A549 (cell line): ENCODE measurements at regions not wholly inside any gene's neighbourhood (a gene's known extent, or its start where the extent isn't known, plus 50 kb on each side); places are given as distances from the start of the nearest gene placed in this dataset.

Experiments used
- ATAC-seq, 2 experiments: fragments of 200-7000 bp in 1 of 2; fragments of >200 bp in 1 of 2; cut with Nextera tagmentation in 1 of 2; cut with Tn5 transposase in 1 of 2; 3 replicates each; pipeline versions ENCODE4 v1.8.0 to v1.9.1; 2018 to 2020; ENCODE audit warnings: mild to moderate bottlenecking in 1 of 2, moderate library complexity in 1 of 2
- CTCF ChIA-PET: fragments of 300-600 bp; sonication (Branson Sonifier 250); formaldehyde crosslinking; extraction: SDS; loops from one replicate; lab custom pipeline; 2021; ENCODE audit warnings: antibody characterized with exemption, inconsistent platforms; lab: Yijun Ruan, JAX
- POLR2A ChIA-PET: fragments of 350-600 bp; formaldehyde crosslinking; extraction: SDS; loops from one replicate; lab custom pipeline; 2021; ENCODE audit warnings: antibody characterized with exemption, inconsistent platforms; lab: Yijun Ruan, JAX
- DNase-seq, 2 experiments: peaks; one replicate each; pipeline versions ENCODE4 v3.0.0 to v3.0.0-alpha.2; 2011 to 2016; ENCODE audit warnings: low read depth in 1 of 2, low spot score in 1 of 2
- FAIRE-seq: peaks from 2 replicates; lab custom pipeline; 2011; peaks lifted over from hg19 to GRCh38; lab: Jason Lieb, UNC
- H3K27ac ChIP-seq, 2 experiments: fragments of >200 bp; sonication (Bioruptor Twin); formaldehyde crosslinking; 3 replicates each; pipeline ENCODE4 v1.5.1; 2016 to 2017
- H3K4me1 ChIP-seq: fragments of >200 bp; sonication (Bioruptor Twin); formaldehyde crosslinking; 3 replicates; pipeline ENCODE4 v1.6.1; 2016
- H3K4me2 ChIP-seq: fragments of >200 bp; sonication (Bioruptor Twin); formaldehyde crosslinking; 3 replicates; pipeline ENCODE4 v1.6.1; 2016
- H3K4me3 ChIP-seq: fragments of >200 bp; sonication (Bioruptor Twin); formaldehyde crosslinking; 3 replicates; pipeline ENCODE4 v1.5.1; 2016
- H3K9me3 ChIP-seq: fragments of >200 bp; sonication (Bioruptor Twin); formaldehyde crosslinking; 3 replicates; pipeline ENCODE4 v1.6.1; 2016
- ATOH8 ChIP-seq: fragments of 250-450 bp; sonication (Bioruptor Pico); IDR thresholded peaks from 2 replicates; pipeline ENCODE4 v1.5.0; 2020; ENCODE audit warnings: low read depth, mild to moderate bottlenecking, moderate library complexity
- BCL3 ChIP-seq: fragments of >200 bp; sonication (Bioruptor Twin); formaldehyde crosslinking; IDR thresholded peaks from 3 replicates; pipeline ENCODE4 v1.6.1; 2016
- BHLHE40 ChIP-seq: IDR thresholded peaks from 2 replicates; pipeline ENCODE4 v1.6.1; 2012; ENCODE audit warnings: low read depth, low read length, inconsistent platforms
- CEBPB ChIP-seq, 2 experiments: fragments of >200 bp in 1 of 2; sonication (Bioruptor Twin) in 1 of 2; formaldehyde crosslinking in 1 of 2; IDR thresholded peaks; 2 replicates each; pipeline ENCODE4 v1.6.1; 2012 to 2016
- CHD4 ChIP-seq: fragments of 200-600 bp; sonication (generic); IDR thresholded peaks from 2 replicates; pipeline ENCODE4 v1.6.1; 2016; ENCODE audit warnings: antibody characterized with exemption, mild to moderate bottlenecking, borderline replicate concordance
- E2F6 ChIP-seq: IDR thresholded peaks from 2 replicates; pipeline ENCODE4 v1.6.1; 2012; ENCODE audit warnings: low read depth, borderline replicate concordance
- EHF ChIP-seq: fragments of 250-450 bp; sonication (Bioruptor Pico); IDR thresholded peaks from 2 replicates; pipeline ENCODE4 v1.5.0; 2020; ENCODE audit warnings: mild to moderate bottlenecking
- EHMT2 ChIP-seq: fragments of 200-600 bp; sonication (generic); IDR thresholded peaks from 2 replicates; pipeline ENCODE4 v1.6.1; 2016; ENCODE audit warnings: antibody characterized with exemption, low read depth, mild to moderate bottlenecking, moderate library complexity
- ELK1 ChIP-seq: fragments of 150-350 bp; IDR thresholded peaks from 2 replicates; pipeline ENCODE4 v1.6.1; 2014; ENCODE audit warnings: low read depth, mild to moderate bottlenecking, low read length
- EP300 ChIP-seq, 2 experiments: fragments of >200 bp; sonication (Bioruptor Twin); formaldehyde crosslinking; IDR thresholded peaks; 2 replicates in 1 of 2; 3 replicates in 1 of 2; pipeline ENCODE4 v1.6.1; 2016 to 2017
- FOSL2 ChIP-seq, 2 experiments: fragments of 450-650 bp in 1 of 2; fragments of >200 bp in 1 of 2; sonication (Bioruptor Twin) in 1 of 2; formaldehyde crosslinking; IDR thresholded peaks; 2 replicates each; pipeline versions ENCODE4 v1.5.0 to v1.6.1; 2016 to 2020; ENCODE audit warnings: mild to moderate bottlenecking in 1 of 2, moderate library complexity in 1 of 2
- GATA3 ChIP-seq: IDR thresholded peaks from 2 replicates; pipeline ENCODE4 v1.6.1; 2012; ENCODE audit warnings: borderline replicate concordance
- HES2 ChIP-seq: fragments of >200 bp; sonication (Bioruptor Twin); formaldehyde crosslinking; IDR thresholded peaks from 2 replicates; pipeline ENCODE4 v1.6.1; 2016
- HMGXB4 ChIP-seq: fragments of 250-450 bp; sonication (Bioruptor Pico); IDR thresholded peaks from 2 replicates; pipeline ENCODE4 v1.5.0; 2021; ENCODE audit warnings: mild to moderate bottlenecking, moderate library complexity, borderline replicate concordance
- JUN ChIP-seq, 2 experiments: fragments of >200 bp; sonication (Bioruptor Twin); formaldehyde crosslinking; IDR thresholded peaks; 2 replicates in 1 of 2; 3 replicates in 1 of 2; pipeline ENCODE4 v1.6.1; 2016 to 2017
- JUNB ChIP-seq: fragments of >200 bp; sonication (Bioruptor Twin); formaldehyde crosslinking; IDR thresholded peaks from 2 replicates; pipeline ENCODE4 v1.6.1; 2016
- KDM5A ChIP-seq: fragments of 200-600 bp; sonication (generic); IDR thresholded peaks from 2 replicates; pipeline ENCODE4 v1.6.1; 2016; ENCODE audit warnings: antibody characterized with exemption, mild to moderate bottlenecking
- MAFK ChIP-seq: fragments of 450-650 bp; IDR thresholded peaks from 2 replicates; pipeline ENCODE4 v1.6.1; 2014; ENCODE audit not compliant: partially characterized antibody
- MAX ChIP-seq: IDR thresholded peaks from 2 replicates; pipeline ENCODE4 v1.6.1; 2012
- MYC ChIP-seq: IDR thresholded peaks from 2 replicates; pipeline ENCODE4 v1.6.1; 2012; ENCODE audit warnings: mild to moderate bottlenecking, inconsistent platforms, low read length, improper control_type of control experiment, borderline replicate concordance
- NFE2L2 ChIP-seq: fragments of 150-350 bp; conservative IDR thresholded peaks from 2 replicates; pipeline ENCODE4 v1.6.1; 2014; ENCODE audit warnings: low read length
- NPAS2 ChIP-seq: fragments of 250-450 bp; sonication (Bioruptor Pico); IDR thresholded peaks from 2 replicates; pipeline ENCODE4 v1.8.0; 2022; ENCODE audit warnings: mild to moderate bottlenecking, moderate library complexity, borderline replicate concordance
- PBX3 ChIP-seq: IDR thresholded peaks from 2 replicates; pipeline ENCODE4 v1.6.1; 2012
- PHF8 ChIP-seq: fragments of 200-600 bp; sonication (generic); IDR thresholded peaks from 2 replicates; pipeline ENCODE4 v1.6.1; 2016; ENCODE audit warnings: low read depth, mild to moderate bottlenecking, antibody characterized with exemption, moderate library complexity, borderline replicate concordance
- POLR2A ChIP-seq: IDR thresholded peaks from 2 replicates; pipeline ENCODE4 v1.6.1; 2012; ENCODE audit warnings: mild to moderate bottlenecking, low read length
- RCOR1 ChIP-seq: fragments of 150-350 bp; IDR thresholded peaks from 2 replicates; pipeline ENCODE4 v1.6.1; 2014; ENCODE audit warnings: antibody characterized with exemption, low read length, low read depth
- RNF2 ChIP-seq: fragments of 200-600 bp; sonication (generic); IDR thresholded peaks from 2 replicates; pipeline ENCODE4 v1.6.1; 2016; ENCODE audit warnings: low read depth, mild to moderate bottlenecking, antibody characterized with exemption, moderate library complexity, borderline replicate concordance
- SMC3 ChIP-seq: fragments of >200 bp; sonication (Bioruptor Twin); formaldehyde crosslinking; IDR thresholded peaks from 3 replicates; pipeline ENCODE4 v1.6.1; 2018; ENCODE audit warnings: inconsistent platforms
- SREBF2 ChIP-seq: fragments of 450-650 bp; IDR thresholded peaks from 2 replicates; pipeline ENCODE4 v1.6.1; 2014; ENCODE audit warnings: mild to moderate bottlenecking, moderate library complexity
- TP53 ChIP-seq: fragments of 250-450 bp; sonication (Bioruptor Pico); IDR thresholded peaks from 2 replicates; pipeline ENCODE4 v1.5.0; 2021; ENCODE audit warnings: mild to moderate bottlenecking, moderate library complexity
- USF2 ChIP-seq: fragments of 450-650 bp; IDR thresholded peaks from 2 replicates; pipeline ENCODE4 v1.6.1; 2014; ENCODE audit warnings: antibody characterized with exemption
- ZC3H11A ChIP-seq: fragments of 450-650 bp; IDR thresholded peaks from 2 replicates; pipeline ENCODE4 v1.6.1; 2014; ENCODE audit warnings: antibody characterized with exemption, mild to moderate bottlenecking
- ZNF302 ChIP-seq: fragments of 250-450 bp; sonication (Bioruptor Pico); IDR thresholded peaks from 2 replicates; pipeline ENCODE4 v1.9.0; 2021; ENCODE audit warnings: inconsistent platforms, mild to moderate bottlenecking, moderate library complexity
- ZSCAN20 ChIP-seq: fragments of 250-450 bp; sonication (Bioruptor Pico); IDR thresholded peaks from 2 replicates; pipeline ENCODE4 v1.8.0; 2022; ENCODE audit warnings: mild to moderate bottlenecking, moderate library complexity
- WGBS: methylation state at CpG from one replicate; pipeline ENCODE4 v1.1.6; 2017; ENCODE audit errors: missing lambda C conversion rate; 5-methylcytosine and 5-hydroxymethylcytosine counted together

- Histone ChIP-seq H3K4me1 (peaks cover 32% of the 10 kb centered on the region), H3K27ac (peak overlapping the region; percentile 60 to 84), H3K4me2 (peak overlapping the region; percentile 49), H3K4me3 (no peak overlapping the region), H3K9me3 (no peaks in the 10 kb centered on the region)
- FAIRE-seq, result peak; percentile 96
- no peak for TF ChIP-seq HMGXB4 (CRISPR knock-in tag)
- TF ChIP-seq E2F6, result no peak
- TF ChIP-seq JUNB, result peak; percentile 90
- no peak for TF ChIP-seq CHD4
- TF ChIP-seq MAX, result peak; percentile 42
- no peak for TF ChIP-seq EHF (CRISPR knock-in tag)
- no peak for TF ChIP-seq ZNF302 (CRISPR knock-in tag)
- peak; percentile 83 for TF ChIP-seq FOSL2 (IDR thresholded peaks at IDR 0.05)
- peak; percentile 86 for TF ChIP-seq FOSL2 (CRISPR knock-in tag; IDR thresholded peaks at IDR 0.05)
- TF ChIP-seq NPAS2, result no peak
- peak; percentile 52 for TF ChIP-seq SMC3
- TF ChIP-seq MYC, result no peak
- TF ChIP-seq EP300 (IDR thresholded peaks at IDR 0.05), result peak; percentile 71 to 75; a peak in 3 of 5 replicates
- no peak for TF ChIP-seq ATOH8 (CRISPR knock-in tag)
- TF ChIP-seq NFE2L2, result no peak
- TF ChIP-seq PBX3, result 0 out of 2 replicates have a peak, but pooled peaks have one; percentile 19
- TF ChIP-seq BCL3, result peak; percentile 78; the same call in 2 of the 3 replicates
- no peak for TF ChIP-seq RCOR1
- TF ChIP-seq EHMT2, result no peak
- TF ChIP-seq BHLHE40, result no peak
- no peak for TF ChIP-seq MAFK
- no peak for TF ChIP-seq ZSCAN20 (CRISPR knock-in tag)
- no peak for TF ChIP-seq KDM5A
- no peak for TF ChIP-seq SREBF2
- TF ChIP-seq RNF2, result no peak
- no peak for TF ChIP-seq USF2
- no peak for TF ChIP-seq TP53 (CRISPR knock-in tag)
- TF ChIP-seq CEBPB (IDR thresholded peaks at IDR 0.05), result peak; percentile 94 to 97
- no peak for TF ChIP-seq ELK1
- peak; percentile 65; the same call in 1 of the 2 replicates for TF ChIP-seq GATA3
- TF ChIP-seq HES2, result peak; percentile 86
- peak; percentile 73 to 88; a peak in 3 of 5 replicates for TF ChIP-seq JUN (IDR thresholded peaks at IDR 0.05)
- no peak for TF ChIP-seq ZC3H11A
- TF ChIP-seq PHF8, result no peak
- TF ChIP-seq POLR2A, result no peak
- TF ChIP-seq, all 56 proteins: peak for 11
- DNase-seq (peak; percentile 41 to 85), ATAC-seq (peak; percentile 79 to 82; a peak in 5 of 6 replicates)
- POLR2A ChIA-PET, result no interaction called here
- WGBS, result 1% methylated on average over 2 of the region's 2 CpGs
- CTCF ChIA-PET, result no interaction called here
These were observed 235.5 kb upstream of the ACTBL2 start for GRCh38 chr5:57718155-57718554.
